Activated CD8-positive, alpha-beta memory T cell treated with anti-CD3 and anti-CD28 coated beads for 36 hours (primary cell): ENCODE measurements at regions not wholly inside any gene's neighbourhood (a gene's known extent, or its start where the extent isn't known, plus 50 kb on each side); places are given as distances from the start of the nearest gene placed in this dataset.
"Not testable (repeated sequence)": the region's sequence is repeated elsewhere in the genome, so short reads cannot be mapped to it uniquely, and the experiment has no call there.

Experiments
- CTCF ChIA-PET: fragments of 350-600 bp; sonication (Branson Sonifier 250); formaldehyde crosslinking; loops from one replicate; lab custom pipeline; 2021; ENCODE audit warnings: antibody characterized with exemption; lab: Charles Lee
- POLR2A ChIA-PET: fragments of 350-600 bp; sonication (Branson Sonifier 250); formaldehyde crosslinking; loops from one replicate; lab custom pipeline; 2021; ENCODE audit warnings: antibody characterized with exemption; lab: Charles Lee

GRCh38 chr4:19494961-19495360 is 756.7 kb upstream of the SLIT2 start:
- CTCF ChIA-PET, result no interaction called here
- POLR2A ChIA-PET, result no interaction called here

GRCh38 chr4:19492606-19493005 is 759.1 kb upstream of the SLIT2 start:
- CTCF ChIA-PET, result no interaction called here
- POLR2A ChIA-PET, result no interaction called here

DNA sequence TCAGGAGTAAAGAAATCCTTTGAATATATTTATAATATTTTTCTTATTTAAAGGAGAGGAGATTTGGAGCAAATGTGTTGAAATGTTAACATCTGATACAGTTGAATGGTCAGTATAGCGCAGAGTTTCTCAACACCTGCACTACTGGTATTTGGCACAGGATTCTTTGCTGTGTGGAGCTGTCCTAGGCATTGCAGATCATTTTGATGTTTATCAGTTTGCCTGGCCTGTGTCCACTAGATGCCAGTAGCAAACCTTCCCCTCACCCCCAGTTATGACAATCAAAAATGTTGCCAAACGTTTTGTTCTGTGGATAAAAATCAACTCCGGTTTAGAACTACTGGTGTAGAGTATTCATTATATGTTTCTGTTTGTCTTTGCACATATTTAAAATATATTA is 765.3 kb upstream of the SLIT2 start:
- ChIA-PET CTCF (no interaction called here), POLR2A (no interaction called here)

- ChIA-PET CTCF (no interaction called here), POLR2A (no interaction called here)
Measured at GRCh38 chr4:19478791-19479190, 772.9 kb upstream of the SLIT2 start.

GRCh38 chr4:19473569-19473968 is 778.1 kb upstream of the SLIT2 start:
- POLR2A ChIA-PET, result no interaction called here
- CTCF ChIA-PET, result no interaction called here

DNA sequence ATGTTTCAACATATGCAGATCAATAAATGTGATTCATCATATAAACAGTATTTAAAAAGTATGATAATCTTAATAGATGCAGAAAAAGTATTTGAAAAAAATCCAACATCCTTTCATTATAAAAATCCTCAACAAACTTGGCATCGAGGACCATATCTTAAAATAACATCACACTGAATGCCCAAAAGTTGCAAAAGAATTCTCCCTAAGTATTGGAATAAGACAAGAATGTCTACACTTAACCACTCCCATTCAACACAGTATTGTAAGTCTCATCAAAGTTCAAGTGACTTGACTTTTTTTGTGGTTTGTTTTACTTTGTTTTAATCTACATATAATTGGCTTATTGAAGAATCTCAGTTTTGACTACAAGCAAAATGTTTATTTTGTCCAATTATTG is 779.0 kb upstream of the SLIT2 start:
- ChIA-PET POLR2A (no interaction called here), CTCF (no interaction called here)

DNA sequence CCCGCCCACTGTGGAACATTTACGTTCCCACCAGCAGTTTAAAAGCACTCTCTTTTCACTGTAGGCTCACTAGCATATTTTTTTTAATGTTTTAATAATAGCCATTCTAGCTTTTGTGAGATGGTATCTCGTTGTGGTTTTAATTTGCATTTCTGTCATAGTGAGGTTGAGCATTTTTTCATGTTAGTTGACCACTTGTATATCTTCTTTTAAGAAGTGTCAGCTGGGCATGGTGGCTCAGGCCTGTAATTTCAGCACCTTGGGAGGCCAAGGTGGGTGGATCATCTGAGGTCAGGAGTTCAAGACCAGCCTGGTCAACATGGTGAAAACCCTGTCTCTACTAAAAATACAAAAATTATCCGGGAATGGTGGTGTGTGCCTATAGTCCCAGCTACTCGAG is 781.7 kb upstream of the SLIT2 start:
- POLR2A ChIA-PET, result not testable (repeated sequence)

GRCh38 chr4:19462117-19462516 is 789.6 kb upstream of the SLIT2 start:
- ChIA-PET CTCF (no interaction called here), POLR2A (no interaction called here)

More for the DNA sequence above, 781.7 kb upstream of the SLIT2 start:
- CTCF ChIA-PET, result not testable (repeated sequence)

DNA sequence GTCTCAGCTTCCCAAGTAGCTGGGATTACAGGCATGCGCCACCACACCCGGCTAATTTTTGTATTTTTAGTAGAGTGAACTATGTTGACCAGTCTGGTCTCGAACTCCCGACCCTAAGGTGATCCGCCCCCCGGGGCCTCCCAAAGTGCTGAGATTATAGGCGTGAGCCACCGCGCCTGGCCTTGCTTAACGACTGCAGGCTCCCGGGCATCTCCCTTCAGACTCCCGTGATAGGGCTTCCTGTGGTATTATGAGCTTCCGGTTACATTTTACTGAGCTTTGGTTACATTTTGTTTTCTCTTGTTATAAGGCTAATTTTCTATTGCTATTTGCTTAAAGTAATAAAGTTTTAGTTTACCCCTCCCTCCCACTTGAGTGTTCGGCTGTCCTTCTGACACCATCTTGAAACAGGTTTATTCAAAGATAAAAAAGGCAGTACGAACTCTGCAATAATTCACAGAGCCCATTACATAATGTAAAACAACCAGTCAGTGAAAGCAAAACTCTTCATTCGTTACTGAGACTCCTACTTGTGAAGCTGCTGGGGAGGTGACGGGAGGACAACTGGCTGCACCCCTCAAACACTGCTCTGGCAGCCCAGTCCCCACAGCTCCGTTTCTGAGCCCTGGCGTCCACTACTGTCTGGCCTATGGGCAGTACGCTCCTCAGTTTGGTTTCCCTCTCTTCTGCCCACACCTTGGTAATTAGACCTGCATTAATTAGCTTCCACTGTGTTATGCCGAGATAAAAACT is 795.7 kb upstream of the SLIT2 start:
- ChIA-PET CTCF (no interaction called here), POLR2A (no interaction called here)

DNA sequence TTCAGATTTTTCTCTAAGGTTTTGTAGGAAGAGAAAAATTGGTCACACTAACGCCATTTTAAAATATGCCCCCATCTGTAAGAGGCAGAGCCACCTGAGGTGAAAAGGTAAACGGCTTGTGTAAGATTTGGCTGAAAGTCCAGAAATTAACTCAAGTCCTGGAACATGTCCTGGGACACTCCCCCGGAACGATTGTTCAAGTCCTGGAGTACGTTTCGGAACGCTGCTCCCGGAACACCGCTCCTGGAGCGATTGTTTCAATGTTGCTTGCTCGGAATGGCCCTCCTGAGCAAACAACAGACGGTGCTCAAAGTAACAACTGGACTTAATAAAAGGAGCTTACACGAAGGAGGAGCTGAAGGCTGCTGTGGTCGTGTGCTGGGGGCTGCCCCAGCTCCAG is 796.5 kb upstream of the SLIT2 start:
- POLR2A ChIA-PET, result no interaction called here
- CTCF ChIA-PET, result no interaction called here

GRCh38 chr4:19438233-19438632 is 813.5 kb upstream of the SLIT2 start:
- ChIA-PET CTCF (interaction anchor here (0.7 kb wide), 1 partner anchor 37 kb away, joined by 3 read pairs; no protein-coding TSS in a partner anchor), POLR2A (no interaction called here)

- ChIA-PET POLR2A (no interaction called here), CTCF (no interaction called here)
Measured at GRCh38 chr4:19437008-19437407, 814.7 kb upstream of the SLIT2 start.

- POLR2A ChIA-PET, result no interaction called here
- CTCF ChIA-PET, result no interaction called here
Measured at GRCh38 chr4:19429684-19430083, 822.0 kb upstream of the SLIT2 start.

DNA sequence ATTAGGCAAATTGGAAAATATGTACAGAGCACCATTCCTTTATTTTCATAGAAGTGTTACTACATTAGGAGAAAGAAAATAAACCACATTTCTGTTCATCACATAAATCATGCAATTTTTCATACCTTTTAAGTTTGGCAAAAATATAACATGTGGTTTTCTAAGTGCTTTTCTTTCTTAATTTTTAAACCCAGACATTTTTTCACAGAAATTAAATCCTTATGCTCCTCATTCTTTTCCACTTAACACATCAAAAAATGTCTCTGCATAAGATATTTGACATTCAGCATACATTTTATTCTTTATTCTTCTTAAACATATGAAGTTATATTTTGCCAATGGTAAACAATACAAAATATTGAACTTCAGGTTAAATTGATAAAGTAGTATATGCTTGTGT is 826.6 kb upstream of the SLIT2 start:
- POLR2A ChIA-PET, result no interaction called here
- CTCF ChIA-PET, result no interaction called here

DNA sequence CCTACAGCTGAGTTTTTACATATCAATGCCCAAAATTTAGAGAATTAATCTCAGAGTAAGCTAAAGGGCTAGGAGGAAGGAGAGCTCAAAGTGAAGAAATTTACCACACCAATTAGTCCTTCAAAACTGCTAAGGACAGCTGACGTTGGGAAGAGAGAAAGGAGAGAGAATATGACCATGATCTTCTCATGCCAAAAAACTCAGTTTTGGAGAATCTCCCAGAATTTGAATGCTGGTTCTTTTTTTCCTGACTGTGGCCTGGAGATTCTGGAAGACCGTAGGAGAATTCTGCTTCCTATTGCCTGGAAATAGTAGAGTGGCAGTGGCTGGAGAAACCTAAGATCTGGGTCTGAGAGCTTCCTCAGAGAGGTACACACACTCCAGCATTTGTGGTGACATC is 834.4 kb upstream of the SLIT2 start:
- POLR2A ChIA-PET, result no interaction called here
- CTCF ChIA-PET, result no interaction called here

- ChIA-PET CTCF (no interaction called here), POLR2A (no interaction called here)
Measured at GRCh38 chr4:19416146-19416545, 835.6 kb upstream of the SLIT2 start.

DNA sequence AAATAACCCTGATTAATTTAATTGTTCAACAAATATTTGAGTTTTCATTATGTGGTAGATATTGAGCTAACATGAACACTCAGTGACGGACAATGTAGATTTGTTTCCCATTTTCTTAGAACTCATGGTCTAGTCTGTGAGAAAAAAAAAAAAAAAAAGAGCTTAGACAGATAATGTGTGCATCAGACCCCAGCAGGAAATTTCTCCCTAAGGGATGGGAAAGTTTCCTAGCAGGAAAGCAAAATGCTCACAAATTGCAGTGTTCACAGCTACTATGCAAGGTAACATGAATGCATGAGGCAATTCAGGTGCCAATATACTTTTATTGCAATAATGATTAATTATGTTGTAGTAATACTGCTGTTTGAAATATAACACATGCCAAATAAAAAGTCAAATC is 843.2 kb upstream of the SLIT2 start:
- ChIA-PET POLR2A (no interaction called here), CTCF (no interaction called here)

GRCh38 chr4:19406789-19407188 is 844.9 kb upstream of the SLIT2 start:
- CTCF ChIA-PET, result no interaction called here

GRCh38 chr4:19403786-19404370 is 847.8 kb upstream of the SLIT2 start:
- ChIA-PET POLR2A (no interaction called here), CTCF (no interaction called here)

More at GRCh38 chr4:19406789-19407188, 844.9 kb upstream of the SLIT2 start:
- POLR2A ChIA-PET, result no interaction called here

DNA sequence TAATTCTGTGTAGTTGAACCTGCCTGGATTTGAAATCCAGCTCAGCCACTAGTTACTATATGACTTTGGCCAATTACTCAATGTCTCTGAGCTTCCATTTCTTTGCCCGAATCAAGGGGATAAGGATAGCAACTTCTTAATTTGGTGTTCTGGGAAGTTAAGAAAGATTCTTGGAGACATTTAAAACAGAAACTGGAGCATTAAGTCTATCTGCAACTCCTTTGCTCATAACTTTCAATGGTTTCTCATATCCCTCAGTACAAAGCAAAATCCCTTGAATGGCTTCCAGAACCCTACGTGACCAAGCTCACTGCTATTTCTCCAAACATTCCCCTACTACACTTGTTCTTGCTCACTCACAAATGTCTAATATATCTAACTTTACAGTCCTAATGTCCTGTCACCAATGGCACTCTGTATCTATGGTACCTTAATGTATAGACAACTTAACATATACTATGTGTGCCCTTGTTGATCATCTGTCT is 849.1 kb upstream of the SLIT2 start:
- POLR2A ChIA-PET, result no interaction called here

GRCh38 chr4:19401301-19402080 is 850.2 kb upstream of the SLIT2 start:
- POLR2A ChIA-PET, result no interaction called here
- CTCF ChIA-PET, result no interaction called here

More for the DNA sequence above, 849.1 kb upstream of the SLIT2 start:
- CTCF ChIA-PET, result no interaction called here
